ENCODE measurements at regions not wholly inside any gene's neighbourhood (a gene's known extent, or its start where the extent isn't known, plus 50 kb on each side); places are given as distances from the start of the nearest gene placed in this dataset.

DNA sequence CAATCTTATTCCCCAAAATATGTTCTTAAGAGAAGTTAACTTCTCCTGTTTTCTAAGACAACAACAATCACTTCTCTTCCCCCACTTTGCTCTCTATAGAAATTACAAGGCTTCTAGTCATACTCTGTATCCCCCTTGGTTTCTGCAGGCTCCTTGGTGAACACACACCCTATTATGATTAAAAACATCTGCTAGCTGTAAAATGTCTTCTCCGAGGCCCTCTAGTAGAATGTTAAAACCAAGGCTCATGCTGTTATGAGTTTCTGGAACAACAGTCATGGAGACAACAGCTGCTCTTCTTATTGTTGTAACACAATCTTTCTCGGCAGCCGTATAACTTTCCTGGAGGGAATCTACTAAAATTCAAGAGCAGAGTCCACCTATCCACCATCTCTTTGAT, 397.5 kb upstream of the CCDC196 start:
- no peak overlapping the region for H3K4me3 ChIP-seq (ENCODE audit: low read depth in 1 of 2, low read length in 1 of 2)
- H3K27me3 ChIP-seq, result no peaks in the 10 kb centered on the region
- H3K4me1 ChIP-seq (ENCODE audit: control insufficient read depth in 1 of 2, insufficient read depth in 1 of 2, low read depth in 1 of 2, low read length in 1 of 2), result no peaks in the 10 kb centered on the region
- TF ChIP-seq, protein P1, sequence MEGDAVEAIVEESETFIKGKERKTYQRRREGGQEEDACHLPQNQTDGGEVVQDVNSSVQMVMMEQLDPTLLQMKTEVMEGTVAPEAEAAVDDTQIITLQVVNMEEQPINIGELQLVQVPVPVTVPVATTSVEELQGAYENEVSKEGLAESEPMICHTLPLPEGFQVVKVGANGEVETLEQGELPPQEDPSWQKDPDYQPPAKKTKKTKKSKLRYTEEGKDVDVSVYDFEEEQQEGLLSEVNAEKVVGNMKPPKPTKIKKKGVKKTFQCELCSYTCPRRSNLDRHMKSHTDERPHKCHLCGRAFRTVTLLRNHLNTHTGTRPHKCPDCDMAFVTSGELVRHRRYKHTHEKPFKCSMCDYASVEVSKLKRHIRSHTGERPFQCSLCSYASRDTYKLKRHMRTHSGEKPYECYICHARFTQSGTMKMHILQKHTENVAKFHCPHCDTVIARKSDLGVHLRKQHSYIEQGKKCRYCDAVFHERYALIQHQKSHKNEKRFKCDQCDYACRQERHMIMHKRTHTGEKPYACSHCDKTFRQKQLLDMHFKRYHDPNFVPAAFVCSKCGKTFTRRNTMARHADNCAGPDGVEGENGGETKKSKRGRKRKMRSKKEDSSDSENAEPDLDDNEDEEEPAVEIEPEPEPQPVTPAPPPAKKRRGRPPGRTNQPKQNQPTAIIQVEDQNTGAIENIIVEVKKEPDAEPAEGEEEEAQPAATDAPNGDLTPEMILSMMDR (IDR thresholded peaks at IDR 0.05), result no peak
- H3K9me3 ChIP-seq, result no peaks in the 10 kb centered on the region
- no peak overlapping the region for H3K27ac ChIP-seq
- H3K36me3 ChIP-seq, result no peaks in the 10 kb centered on the region

DNA sequence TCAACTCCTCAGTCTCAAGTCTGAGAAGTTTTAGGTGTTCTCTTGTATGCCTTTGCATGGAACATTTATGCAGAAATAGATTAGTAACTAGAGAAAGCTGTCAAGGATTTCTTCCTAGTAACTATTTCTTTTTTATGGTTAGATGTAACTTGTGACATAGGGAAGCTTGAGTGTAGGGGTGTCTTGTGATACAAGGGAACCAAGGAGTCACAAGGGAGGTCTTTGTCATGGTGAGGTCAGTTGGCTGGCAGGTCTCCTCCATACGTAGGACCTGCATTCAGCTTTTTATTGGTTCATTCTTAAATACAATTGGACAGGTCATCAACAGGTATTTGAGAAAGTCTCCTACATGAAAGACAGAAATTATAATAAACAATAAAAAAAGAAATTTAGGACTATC, 394.0 kb upstream of the CCDC196 start:
- Histone ChIP-seq H3K9me3 (no peaks in the 10 kb centered on the region), H3K27me3 (no peaks in the 10 kb centered on the region), H3K4me1 (ENCODE audit: control insufficient read depth in 1 of 2, insufficient read depth in 1 of 2, low read depth in 1 of 2, low read length in 1 of 2) (no peaks in the 10 kb centered on the region), H3K36me3 (no peaks in the 10 kb centered on the region), H3K27ac (no peak overlapping the region), H3K4me3 (ENCODE audit: low read depth in 1 of 2, low read length in 1 of 2) (no peak overlapping the region)
- TF ChIP-seq, protein P1 (IDR thresholded peaks at IDR 0.05), result no peak

DNA sequence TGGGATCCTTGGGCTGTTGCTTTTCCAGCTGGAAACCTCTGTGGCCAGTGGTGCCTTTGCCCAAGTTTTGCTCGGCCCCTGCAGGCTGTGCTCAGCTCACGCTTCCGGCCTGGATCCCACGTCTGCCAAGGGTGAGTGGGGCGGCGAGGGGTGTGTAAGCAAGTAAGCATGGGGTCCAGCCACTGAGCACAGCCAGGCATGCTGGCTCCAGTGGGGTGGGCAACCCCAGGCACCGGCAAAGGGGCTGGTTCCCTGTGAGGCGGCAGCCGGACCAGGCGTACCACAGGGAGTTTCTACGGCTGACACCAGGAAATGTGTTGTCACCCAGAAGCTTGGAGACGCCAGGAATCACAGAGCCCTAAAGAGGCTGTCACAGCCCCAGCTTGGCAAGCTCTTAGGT, 393.4 kb upstream of the CCDC196 start:
- TF ChIP-seq, protein P1 (IDR thresholded peaks at IDR 0.05), result no peak
- Histone ChIP-seq H3K27ac (no peak overlapping the region), H3K36me3 (no peaks in the 10 kb centered on the region), H3K4me1 (ENCODE audit: control insufficient read depth in 1 of 2, insufficient read depth in 1 of 2, low read depth in 1 of 2, low read length in 1 of 2) (no peaks in the 10 kb centered on the region), H3K27me3 (no peaks in the 10 kb centered on the region), H3K4me3 (ENCODE audit: low read depth in 1 of 2, low read length in 1 of 2) (no peak overlapping the region), H3K9me3 (no peaks in the 10 kb centered on the region)

DNA sequence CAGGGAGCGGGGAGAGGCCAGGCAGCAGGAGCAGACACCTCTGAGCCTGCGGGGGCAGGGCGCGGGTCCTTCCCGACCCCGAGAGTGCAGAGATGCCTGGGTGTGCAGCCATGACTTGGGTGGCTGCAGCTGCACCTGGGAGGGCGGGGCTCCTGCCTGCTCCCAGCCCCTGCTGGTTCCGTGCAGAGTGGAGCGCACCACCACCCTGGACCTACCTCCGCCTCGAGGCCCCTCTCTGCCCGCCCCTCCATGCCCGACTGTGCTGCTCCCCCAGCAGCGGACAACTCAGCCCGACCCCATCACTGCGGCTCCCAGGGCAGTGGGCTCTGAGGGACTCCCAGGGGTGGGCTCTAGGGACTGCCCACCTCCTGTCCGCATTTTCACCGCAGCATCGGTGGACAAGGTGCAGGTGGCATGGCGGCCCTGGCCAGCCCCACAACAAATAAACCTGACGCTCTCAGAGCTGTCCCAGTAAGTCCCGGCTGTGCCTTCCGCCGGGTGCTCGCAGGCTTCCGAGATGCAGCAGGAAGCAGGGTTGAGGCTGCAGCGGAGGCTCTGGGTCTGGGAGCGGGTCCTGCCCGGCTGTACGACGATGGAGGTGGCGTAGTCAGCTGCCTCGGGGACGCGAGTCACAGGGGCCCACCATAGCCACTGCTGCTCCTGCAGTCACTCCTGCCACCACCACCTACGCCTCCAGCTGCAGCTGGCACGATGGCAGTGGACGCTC, 392.0 kb upstream of the CCDC196 start:
- Histone ChIP-seq H3K36me3 (no peaks in the 10 kb centered on the region), H3K4me1 (ENCODE audit: control insufficient read depth in 1 of 2, insufficient read depth in 1 of 2, low read depth in 1 of 2, low read length in 1 of 2) (no peaks in the 10 kb centered on the region), H3K27me3 (no peaks in the 10 kb centered on the region), H3K9me3 (no peaks in the 10 kb centered on the region), H3K4me3 (ENCODE audit: low read depth in 1 of 2, low read length in 1 of 2) (no peak overlapping the region), H3K27ac (no peak overlapping the region)
- TF ChIP-seq, protein P1 (IDR thresholded peaks at IDR 0.05), result no peak

DNA sequence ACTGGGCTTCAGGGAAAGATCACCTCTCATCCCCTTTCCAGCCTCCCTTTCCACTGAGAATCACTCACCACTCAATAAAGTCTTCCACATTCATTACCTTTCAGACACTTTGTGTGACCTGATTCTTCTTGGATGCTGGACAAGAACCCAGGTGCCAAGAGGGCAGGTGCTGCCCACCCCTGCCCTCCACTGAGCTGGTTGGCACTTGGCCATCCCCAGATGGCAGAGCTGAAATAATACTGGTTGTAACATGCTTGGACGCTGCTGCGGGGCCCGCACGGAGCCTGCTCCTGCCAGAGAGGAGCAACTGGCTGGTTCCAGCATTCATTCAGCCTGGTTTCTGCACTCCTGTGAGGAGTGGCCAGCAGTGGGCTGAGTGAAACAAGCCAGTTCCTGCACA, 386.7 kb upstream of the CCDC196 start:
- H3K4me3 ChIP-seq (ENCODE audit: low read depth in 1 of 2, low read length in 1 of 2), result no peak overlapping the region
- H3K36me3 ChIP-seq, result no peaks in the 10 kb centered on the region
- no peaks in the 10 kb centered on the region for H3K9me3 ChIP-seq
- H3K27ac ChIP-seq, result no peak overlapping the region
- no peaks in the 10 kb centered on the region for H3K4me1 ChIP-seq (ENCODE audit: control insufficient read depth in 1 of 2, insufficient read depth in 1 of 2, low read depth in 1 of 2, low read length in 1 of 2)
- TF ChIP-seq, protein P1 (IDR thresholded peaks at IDR 0.05), result no peak
- no peaks in the 10 kb centered on the region for H3K27me3 ChIP-seq

Data from neutrophil (primary cell).